GM18519 (cell line): ENCODE measurements at regions not wholly inside any gene's neighbourhood (a gene's known extent, or its start where the extent isn't known, plus 50 kb on each side); places are given as distances from the start of the nearest gene placed in this dataset.

Experiments used
- ATAC-seq: cut with Tn5 transposase; IDR thresholded peaks from one replicate; pipeline ENCODE4 v1.9.1; 2021; ENCODE audit warnings: mild to moderate bottlenecking, moderate library complexity; ENCODE audit not compliant: unreplicated experiment, low FRiP score

DNA sequence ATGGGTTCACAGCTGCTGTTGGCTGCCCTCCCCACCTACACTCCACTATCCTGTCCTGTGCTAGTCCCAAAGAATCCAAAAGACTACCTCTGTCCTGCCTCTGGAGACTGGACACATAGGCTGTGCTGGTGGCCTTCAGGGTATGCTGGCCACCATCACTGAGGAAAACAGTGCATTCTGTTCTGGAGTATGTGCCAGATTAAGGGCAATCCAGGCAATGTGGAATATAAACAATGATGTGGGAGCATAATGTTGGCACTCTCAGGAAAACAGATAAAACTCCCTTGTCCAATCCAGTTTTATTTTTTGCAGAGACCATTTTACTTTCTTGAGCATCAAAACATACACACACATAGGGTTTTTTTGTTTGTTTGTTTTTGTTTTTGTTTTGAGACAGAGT lies 94.3 kb downstream of the GLUL start:
- ATAC-seq, result no peak

DNA sequence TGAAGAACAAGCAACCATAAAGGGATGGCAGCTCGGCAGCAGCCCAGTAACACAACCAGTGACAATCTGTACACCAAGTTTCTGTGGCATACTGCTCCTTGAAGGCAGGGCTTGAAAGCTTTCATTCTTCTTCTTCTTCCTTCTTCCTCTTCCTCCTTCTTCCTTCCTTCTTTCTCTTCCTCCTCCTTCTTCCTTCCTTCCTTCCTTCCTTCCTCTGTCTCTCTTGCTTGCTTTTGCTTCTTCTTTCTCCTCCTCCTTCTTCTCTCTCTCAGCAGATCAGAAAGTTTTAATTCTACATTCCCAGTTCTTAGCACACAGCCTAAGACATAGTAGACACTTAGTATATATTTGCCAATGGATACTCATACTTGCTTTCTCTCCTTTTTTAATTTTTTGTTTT lies 95.9 kb downstream of the GLUL start:
- ATAC-seq, result no peak

- ATAC-seq, result no peak
These were observed 98.4 kb downstream of the GLUL start for GRCh38 chr1:182293119-182293589.

GRCh38 chr1:182292193-182292741 lies 99.3 kb downstream of the GLUL start:
- no peak for ATAC-seq

DNA sequence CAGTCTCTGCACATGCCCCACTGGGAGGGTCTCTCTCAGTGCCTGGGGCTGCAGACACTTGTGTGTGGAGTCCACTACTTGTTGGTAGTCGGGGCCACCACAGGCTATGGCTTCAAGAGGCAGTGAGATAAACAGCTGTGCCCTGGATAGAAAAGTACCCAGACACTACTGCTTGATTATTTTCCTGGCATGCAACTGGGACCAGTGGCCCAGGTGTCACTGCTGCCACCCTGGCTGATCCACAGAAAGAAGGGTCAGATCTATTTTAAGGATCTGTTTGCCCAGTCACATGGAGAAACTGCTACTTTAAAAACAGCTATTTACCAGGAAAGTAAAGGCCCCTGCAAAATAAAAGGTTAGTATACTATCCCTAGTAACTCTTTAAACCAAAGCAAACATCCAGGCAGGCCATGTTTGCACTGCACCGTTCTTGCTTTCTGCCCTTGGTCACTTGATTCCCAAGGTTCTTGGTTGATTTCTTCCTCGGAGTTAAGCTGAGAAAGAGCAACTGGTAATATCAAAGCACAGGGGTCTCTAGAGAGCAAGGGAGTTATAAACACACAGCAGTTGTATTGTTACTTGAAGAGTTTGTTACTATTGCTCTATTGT lies 99.9 kb downstream of the GLUL start:
- ATAC-seq, result no peak

- ATAC-seq, result no peak
These were observed 102.6 kb downstream of the GLUL start for GRCh38 chr1:182288749-182289604.

GRCh38 chr1:182286761-182287160 lies 104.8 kb downstream of the GLUL start:
- ATAC-seq, result no peak

DNA sequence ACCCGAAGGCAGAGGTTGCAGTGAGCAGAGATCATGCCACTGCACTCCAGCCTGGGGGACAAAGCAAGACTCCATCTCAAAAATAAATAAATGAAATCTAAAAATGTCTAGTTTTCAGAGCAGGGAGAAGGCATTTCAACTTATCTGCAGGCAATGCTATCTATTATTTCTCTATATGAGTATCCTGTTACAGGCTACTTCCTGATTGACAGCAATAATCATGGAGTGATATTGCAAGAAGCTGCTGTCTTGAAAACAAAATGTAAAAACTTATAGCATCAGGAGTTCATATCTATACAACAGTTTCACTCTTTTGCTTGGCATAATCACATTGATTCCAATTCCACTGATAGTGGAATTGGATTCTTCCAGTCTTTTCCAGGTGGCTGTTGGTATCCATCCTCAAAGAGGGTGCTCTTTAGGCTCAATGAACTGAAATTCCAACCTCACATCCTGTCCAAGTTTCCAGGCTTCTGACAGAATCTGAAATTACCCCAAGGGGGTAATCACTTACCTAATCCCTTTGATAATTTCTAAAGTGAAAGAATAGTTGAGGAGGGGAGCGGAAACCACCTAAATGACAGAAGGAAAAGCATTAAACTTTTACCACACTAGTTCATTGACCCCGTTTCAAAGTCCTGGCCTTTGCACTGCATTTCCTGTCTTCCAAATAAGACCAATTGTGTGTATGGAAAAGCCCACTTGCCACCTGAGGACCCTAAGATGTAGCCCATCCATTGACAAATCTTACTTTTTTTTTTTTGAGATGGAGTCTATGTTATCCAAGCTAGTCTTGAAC lies 107.6 kb downstream of the GLUL start:
- ATAC-seq, result no peak

- ATAC-seq, result no peak
These were observed 110.0 kb downstream of the GLUL start for GRCh38 chr1:182281541-182281940.

DNA sequence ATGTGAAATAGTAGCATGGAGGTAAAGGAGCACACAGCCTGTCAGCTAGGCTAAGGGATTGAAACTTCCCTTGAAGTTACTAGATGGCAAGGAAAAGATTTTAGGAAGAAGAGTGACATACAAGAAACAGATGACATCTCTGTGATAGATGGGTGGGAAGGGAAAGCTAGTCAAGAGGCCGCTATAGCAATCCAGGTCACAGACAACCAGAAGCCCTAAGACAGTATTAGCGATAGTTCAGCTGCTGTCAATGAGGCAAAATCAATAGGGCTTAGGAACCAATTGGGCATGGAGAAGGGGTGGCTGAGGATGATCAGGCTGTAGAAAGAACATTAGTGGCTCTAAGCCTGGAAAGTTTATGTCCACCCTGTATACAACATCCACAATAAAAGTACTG lies 111.1 kb downstream of the GLUL start:
- no peak for ATAC-seq

DNA sequence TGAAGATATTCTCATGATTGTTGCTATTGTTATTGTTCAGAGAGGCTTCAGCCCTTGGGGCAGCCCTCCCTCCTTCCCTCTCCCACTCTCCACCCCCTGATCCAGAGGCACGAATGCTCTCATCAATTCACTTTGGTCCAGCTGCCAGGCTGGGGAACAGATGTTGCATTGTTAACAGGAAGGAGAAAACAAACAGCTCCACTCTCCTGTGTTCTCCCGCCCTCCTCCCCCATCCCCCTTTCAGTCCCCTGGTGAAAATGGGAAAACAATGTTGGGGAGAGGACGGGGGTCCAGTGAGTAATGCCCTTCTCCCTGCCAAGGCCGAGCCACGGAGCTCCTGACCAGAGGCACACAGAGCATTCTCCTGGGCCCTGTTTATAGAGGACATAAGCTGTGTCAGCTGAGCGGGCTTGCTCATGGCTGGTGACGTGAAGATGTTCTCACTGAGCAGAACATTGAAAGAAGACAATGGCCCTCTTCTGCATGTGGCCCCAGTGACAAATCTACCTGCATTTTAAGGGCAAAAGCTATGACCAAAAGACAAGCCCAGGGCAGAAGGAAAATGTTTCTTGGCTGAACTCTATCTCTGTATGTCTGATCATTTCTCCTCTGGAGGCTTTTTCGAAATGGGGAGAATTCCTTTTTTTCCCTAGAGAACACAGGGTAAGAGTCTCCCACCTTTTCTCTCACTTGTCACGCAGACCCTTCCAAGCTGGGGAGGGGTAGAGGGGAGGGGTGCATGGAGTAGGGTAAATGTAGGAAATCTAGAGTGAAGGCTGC lies 111.7 kb downstream of the GLUL start:
- no peak for ATAC-seq

DNA sequence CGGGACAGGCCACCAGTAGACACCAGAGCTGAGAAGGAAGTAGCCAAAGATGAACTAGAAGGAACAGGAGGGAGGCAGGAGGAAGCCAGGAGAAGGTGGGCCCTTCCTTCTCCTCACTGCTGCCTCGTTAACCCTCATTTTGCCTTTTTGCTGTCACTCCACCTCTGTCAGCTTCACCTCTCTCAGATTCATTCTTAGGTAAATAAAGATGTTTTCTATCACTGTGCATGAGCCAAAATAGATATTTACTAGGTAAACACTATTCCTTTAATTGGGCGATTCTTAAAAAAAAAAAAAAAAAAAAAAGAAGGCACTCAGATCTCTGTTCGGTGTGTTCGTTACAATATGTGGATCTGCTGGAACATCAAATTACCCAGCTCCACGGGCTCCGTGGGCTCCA lies 112.3 kb downstream of the GLUL start:
- no peak for ATAC-seq

GRCh38 chr1:182278144-182279054 lies 113.2 kb downstream of the GLUL start:
- no peak for ATAC-seq

DNA sequence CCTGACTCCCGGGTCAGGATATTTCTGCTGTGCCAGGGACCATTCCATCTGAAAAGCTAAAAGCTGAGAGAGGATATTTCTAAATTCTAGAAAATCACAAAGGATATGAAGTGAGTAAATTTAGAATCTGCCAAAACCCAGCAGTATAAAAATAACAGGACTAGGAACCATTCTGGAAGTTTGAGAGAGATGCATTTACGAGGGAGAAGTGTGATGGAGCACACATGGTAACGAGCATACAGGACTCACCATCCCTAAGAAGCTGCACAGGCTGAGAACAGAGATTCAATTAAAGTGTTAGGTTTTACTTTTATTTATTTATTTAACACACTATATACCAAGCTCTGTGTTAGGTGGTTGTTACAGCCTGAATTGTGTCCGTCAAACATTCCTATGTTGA lies 116.3 kb downstream of the GLUL start:
- no peak for ATAC-seq

DNA sequence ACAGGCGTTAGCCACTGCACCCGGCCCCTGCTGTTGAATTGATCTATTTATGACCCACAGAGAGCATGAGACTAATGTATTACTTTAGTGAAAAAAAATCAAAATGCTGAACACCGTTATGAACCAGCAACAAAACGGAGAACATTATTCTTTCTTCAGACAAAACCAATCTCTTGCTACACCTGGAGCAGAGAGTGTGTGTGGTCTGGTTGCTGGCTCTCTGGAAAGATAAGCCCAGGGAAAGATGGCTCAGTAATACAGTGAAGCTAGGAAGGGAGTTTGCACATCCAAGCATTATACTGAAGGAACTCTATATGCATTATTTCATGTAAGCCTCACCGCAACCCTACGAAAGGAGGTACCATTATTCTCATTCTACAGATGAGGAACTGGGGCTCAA lies 117.0 kb downstream of the GLUL start:
- ATAC-seq, result no peak

GRCh38 chr1:182270731-182271130 lies 120.9 kb downstream of the GLUL start:
- ATAC-seq, result no peak

GRCh38 chr1:182269097-182269496 lies 122.5 kb downstream of the GLUL start:
- no peak for ATAC-seq

- no peak for ATAC-seq
These were observed 122.9 kb downstream of the GLUL start for GRCh38 chr1:182268669-182269068.

- ATAC-seq, result no peak
These were observed 127.4 kb downstream of the GLUL start for GRCh38 chr1:182264185-182264584.
